GM19239 (cell line): ENCODE measurements at regions not wholly inside any gene's neighbourhood (a gene's known extent, or its start where the extent isn't known, plus 50 kb on each side); places are given as distances from the start of the nearest gene placed in this dataset.

Experiments used
- DNase-seq: peaks from one replicate; pipeline ENCODE4 v3.0.0; 2011; ENCODE audit warnings: low spot score; ENCODE audit not compliant: insufficient read length
- FAIRE-seq: peaks from 2 replicates; lab custom pipeline; 2011; peaks lifted over from hg19 to GRCh38; lab: Jason Lieb, UNC

- FAIRE-seq (no peak), DNase-seq (no peak)
Observed at GRCh38 chr2:14552286-14552685, 80.2 kb upstream of the LRATD1 start.

- FAIRE-seq, result no peak
- DNase-seq, result no peak
Observed at GRCh38 chr2:14552818-14553217, 79.7 kb upstream of the LRATD1 start.

GRCh38 chr2:14554849-14555545, 77.5 kb upstream of the LRATD1 start:
- FAIRE-seq (no peak), DNase-seq (no peak)

- DNase-seq (no peak), FAIRE-seq (no peak)
Observed at GRCh38 chr2:14557111-14557510, 75.4 kb upstream of the LRATD1 start.

- FAIRE-seq, result no peak
- DNase-seq, result no peak
Observed at GRCh38 chr2:14557916-14558315, 74.6 kb upstream of the LRATD1 start.

- no peak for FAIRE-seq
- DNase-seq, result no peak
Observed at GRCh38 chr2:14558335-14558919, 74.1 kb upstream of the LRATD1 start.

GRCh38 chr2:14560716-14561115, 71.8 kb upstream of the LRATD1 start:
- FAIRE-seq, result no peak
- no peak for DNase-seq

GRCh38 chr2:14563324-14563723, 69.2 kb upstream of the LRATD1 start:
- FAIRE-seq, result no peak
- DNase-seq, result no peak

- no peak for FAIRE-seq
- no peak for DNase-seq
Observed at GRCh38 chr2:14565666-14566065, 66.9 kb upstream of the LRATD1 start.

GRCh38 chr2:14567561-14567960, 65.0 kb upstream of the LRATD1 start:
- no peak for FAIRE-seq
- DNase-seq, result no peak

- FAIRE-seq, result no peak
- DNase-seq, result no peak
Observed at GRCh38 chr2:14569294-14569693, 63.2 kb upstream of the LRATD1 start.

GRCh38 chr2:14572633-14573032, 59.9 kb upstream of the LRATD1 start:
- no peak for FAIRE-seq
- DNase-seq, result no peak

- DNase-seq (no peak), FAIRE-seq (no peak)
Observed at GRCh38 chr2:14577843-14578242, 54.7 kb upstream of the LRATD1 start.
